Mesenchymal stem cell (in vitro differentiated cells and primary cell): ENCODE measurements at regions not wholly inside any gene's neighbourhood (a gene's known extent, or its start where the extent isn't known, plus 50 kb on each side); places are given as distances from the start of the nearest gene placed in this dataset.

Source experiments
- DNase-seq: peaks from one replicate; pipeline ENCODE4 v3.0.0-alpha.2; 2013
- H2AFZ ChIP-seq: one replicate; pipeline ENCODE4 v1.6.1; 2013; ENCODE audit warnings: low read depth, mild to moderate bottlenecking, control low read depth, inconsistent platforms, low read length, moderate library complexity
- H2AK5ac ChIP-seq: 2 replicates; pipeline ENCODE4 v1.6.1; 2013; ENCODE audit warnings: low read length, moderate library complexity, mild to moderate bottlenecking, inconsistent platforms; ENCODE audit not compliant: severe bottlenecking
- H2BK120ac ChIP-seq: one replicate; pipeline ENCODE4 v1.6.1; 2013; ENCODE audit warnings: low read depth, mild to moderate bottlenecking, inconsistent platforms, low read length, moderate library complexity
- H2BK12ac ChIP-seq, 2 experiments: one replicate each; pipeline ENCODE4 v1.6.1; 2013; ENCODE audit warnings: inconsistent platforms in 2 of 2, low read length in 2 of 2, mild to moderate bottlenecking in 2 of 2, moderate library complexity in 2 of 2, control low read depth in 1 of 2
- H2BK15ac ChIP-seq: one replicate; pipeline ENCODE4 v1.6.1; 2013; ENCODE audit warnings: mild to moderate bottlenecking, low read depth, inconsistent platforms; ENCODE audit not compliant: poor library complexity, severe bottlenecking
- H2BK5ac ChIP-seq: 2 replicates; pipeline ENCODE4 v1.6.1; 2013; ENCODE audit warnings: low read depth, mild to moderate bottlenecking, low read length, control low read depth, inconsistent platforms; ENCODE audit not compliant: poor library complexity, severe bottlenecking
- H3K14ac ChIP-seq, 2 experiments: one replicate each; pipeline ENCODE4 v1.6.1; 2013; ENCODE audit warnings: inconsistent platforms in 2 of 2, low read length in 2 of 2, control low read depth in 1 of 2, mild to moderate bottlenecking in 1 of 2, moderate library complexity in 1 of 2
- H3K18ac ChIP-seq, 2 experiments: one replicate each; pipeline ENCODE4 v1.6.1; 2013; ENCODE audit warnings: inconsistent platforms in 2 of 2, low read length in 2 of 2, control low read depth in 1 of 2, low read depth in 1 of 2, mild to moderate bottlenecking in 1 of 2
- H3K23ac ChIP-seq, 2 experiments: one replicate each; pipeline ENCODE4 v1.6.1; 2013; ENCODE audit warnings: inconsistent platforms in 2 of 2, low read length in 2 of 2, mild to moderate bottlenecking in 2 of 2, moderate library complexity in 2 of 2, control low read depth in 1 of 2
- H3K27ac ChIP-seq: 2 replicates; pipeline ENCODE4 v1.5.1; 2013; ENCODE audit warnings: mild to moderate bottlenecking, moderate library complexity, low read length, control low read depth, inconsistent platforms; ENCODE audit not compliant: poor library complexity, severe bottlenecking
- H3K27me3 ChIP-seq, 2 experiments: 2 replicates each; pipeline versions ENCODE4 v1.6.1 to v1.7.0; 2013; ENCODE audit warnings: low read length in 2 of 2, mild to moderate bottlenecking in 2 of 2, moderate library complexity in 2 of 2, control low read depth in 1 of 2, inconsistent platforms in 1 of 2; ENCODE audit not compliant: control insufficient read depth in 1 of 2, insufficient read depth in 1 of 2
- H3K36me3 ChIP-seq, 2 experiments: 2 replicates each; pipeline versions ENCODE4 v1.6.1 to v1.7.0; 2013; ENCODE audit warnings: low read length in 2 of 2, control low read depth in 1 of 2, inconsistent platforms in 1 of 2, low read depth in 1 of 2, mild to moderate bottlenecking in 1 of 2; ENCODE audit not compliant: insufficient read depth in 2 of 2, control insufficient read depth in 1 of 2
- H3K4ac ChIP-seq, 2 experiments: one replicate each; pipeline ENCODE4 v1.6.1; 2013; ENCODE audit warnings: inconsistent platforms in 2 of 2, low read length in 2 of 2, mild to moderate bottlenecking in 2 of 2, moderate library complexity in 2 of 2, control low read depth in 1 of 2, low read depth in 1 of 2
- H3K4me1 ChIP-seq: 2 replicates; pipeline ENCODE4 v1.6.1; 2013; ENCODE audit warnings: low read depth, low read length, control low read depth; ENCODE audit not compliant: control insufficient read depth, insufficient read depth
- H3K4me2 ChIP-seq: 2 replicates; pipeline ENCODE4 v1.6.1; 2013; ENCODE audit warnings: low read length, mild to moderate bottlenecking, inconsistent platforms; ENCODE audit not compliant: poor library complexity, severe bottlenecking
- H3K4me3 ChIP-seq, 2 experiments: 2 replicates each; pipeline versions ENCODE4 v1.5.1 to v1.7.0; 2013; ENCODE audit warnings: low read length in 2 of 2, mild to moderate bottlenecking in 2 of 2, control low read depth in 1 of 2, low read depth in 1 of 2; ENCODE audit not compliant: insufficient read depth in 1 of 2
- H3K79me1 ChIP-seq: replicated peaks from 2 replicates; pipeline ENCODE4 v1.6.1; 2013; ENCODE audit warnings: mild to moderate bottlenecking, control low read depth, low read length, inconsistent platforms; ENCODE audit not compliant: poor library complexity, severe bottlenecking
- H3K9ac ChIP-seq: 2 replicates; pipeline ENCODE4 v1.7.0; 2013; ENCODE audit warnings: mild to moderate bottlenecking, low read length, moderate library complexity
- H3K9me3 ChIP-seq: 2 replicates; pipeline ENCODE4 v1.7.0; 2013; ENCODE audit warnings: mild to moderate bottlenecking, low read length; ENCODE audit not compliant: control insufficient read depth
- H4K8ac ChIP-seq: one replicate; pipeline ENCODE4 v1.6.1; 2013; ENCODE audit warnings: inconsistent platforms, mild to moderate bottlenecking, low read length, moderate library complexity
- H4K91ac ChIP-seq: one replicate; pipeline ENCODE4 v1.6.1; 2013; ENCODE audit warnings: mild to moderate bottlenecking, low read length, inconsistent platforms
- WGBS: methylation state at CpG from one replicate; pipeline ENCODE4 v1.1.7; 2013; ENCODE audit warnings: mixed read lengths; 5-methylcytosine and 5-hydroxymethylcytosine counted together

- Histone ChIP-seq H3K4me1 (peaks cover 2% of the 10 kb centered on the region), H2BK12ac (no peak overlapping the region), H3K4me2 (no peak overlapping the region), H3K9ac (no peak overlapping the region), H3K14ac (peak overlapping the region in 1 of 2 experiments; percentile 18), H4K91ac (no peak overlapping the region), H2AFZ (no peak overlapping the region), H2BK5ac (no peak overlapping the region), H3K9me3 (no peaks in the 10 kb centered on the region), H3K27me3 (no peaks in the 10 kb centered on the region), H2BK120ac (no peak overlapping the region), H3K4me3 (no peak overlapping the region), H3K36me3 (no peaks in the 10 kb centered on the region), H3K18ac (no peak overlapping the region), H2BK15ac (no peak overlapping the region), H3K79me1 (no peaks in the 10 kb centered on the region), H2AK5ac (no peak overlapping the region), H3K23ac (no peak overlapping the region), H4K8ac (no peak overlapping the region), H3K4ac (no peak overlapping the region), H3K27ac (no peak overlapping the region)
- WGBS: 78% methylated on average over 10 of the region's 10 CpGs
- DNase-seq: no peak
Measured at GRCh38 chr10:10295537-10295936, 722.1 kb upstream of the CELF2 start.

- Histone ChIP-seq H2BK120ac (no peak overlapping the region), H2BK15ac (no peak overlapping the region), H3K18ac (no peak overlapping the region), H3K4me3 (no peak overlapping the region), H3K9me3 (no peaks in the 10 kb centered on the region), H3K14ac (no peak overlapping the region), H2AFZ (no peak overlapping the region), H3K36me3 (no peaks in the 10 kb centered on the region), H2AK5ac (no peak overlapping the region), H3K4me1 (no peaks in the 10 kb centered on the region), H4K8ac (no peak overlapping the region), H3K23ac (no peak overlapping the region), H2BK12ac (no peak overlapping the region), H4K91ac (no peak overlapping the region), H3K27ac (no peak overlapping the region), H3K9ac (no peak overlapping the region), H3K27me3 (no peaks in the 10 kb centered on the region), H3K4me2 (no peak overlapping the region), H3K79me1 (no peaks in the 10 kb centered on the region), H2BK5ac (no peak overlapping the region), H3K4ac (no peak overlapping the region)
- 80% methylated on average over 2 of the region's 3 CpGs for WGBS
- DNase-seq: no peak
Measured at GRCh38 chr10:10302689-10303088, 715.0 kb upstream of the CELF2 start.

- Histone ChIP-seq H3K9me3 (no peaks in the 10 kb centered on the region), H3K27me3 (no peaks in the 10 kb centered on the region), H3K27ac (no peak overlapping the region), H2AK5ac (no peak overlapping the region), H3K4me1 (no peaks in the 10 kb centered on the region), H3K4ac (no peak overlapping the region), H3K18ac (no peak overlapping the region), H3K79me1 (no peaks in the 10 kb centered on the region), H3K4me3 (no peak overlapping the region), H4K8ac (no peak overlapping the region), H3K14ac (no peak overlapping the region), H4K91ac (no peak overlapping the region), H2AFZ (no peak overlapping the region), H2BK15ac (peak overlapping the region; percentile 2), H3K4me2 (peak overlapping the region; percentile 17), H3K9ac (no peak overlapping the region), H2BK12ac (peak overlapping the region in 1 of 2 experiments; percentile 24), H3K36me3 (no peaks in the 10 kb centered on the region), H2BK5ac (no peak overlapping the region), H3K23ac (no peak overlapping the region), H2BK120ac (no peak overlapping the region)
- 86% methylated on average over 4 of the region's 5 CpGs for WGBS
- no peak for DNase-seq
Measured at GRCh38 chr10:10307036-10307435, 710.6 kb upstream of the CELF2 start.

GRCh38 chr10:10307551-10307950, 710.1 kb upstream of the CELF2 start:
- H3K18ac ChIP-seq: no peak overlapping the region
- no peak overlapping the region for H2BK15ac ChIP-seq
- H2BK120ac ChIP-seq: no peak overlapping the region
- no peak overlapping the region for H2BK12ac ChIP-seq
- H3K4me3 ChIP-seq: no peak overlapping the region
- no peak overlapping the region for H4K91ac ChIP-seq
- no peak overlapping the region for H4K8ac ChIP-seq
- no peak overlapping the region for H3K9ac ChIP-seq
- no peaks in the 10 kb centered on the region for H3K36me3 ChIP-seq
- no peaks in the 10 kb centered on the region for H3K27me3 ChIP-seq
- no peaks in the 10 kb centered on the region for H3K9me3 ChIP-seq
- no peak overlapping the region for H3K14ac ChIP-seq
- H3K4ac ChIP-seq: no peak overlapping the region
- no peaks in the 10 kb centered on the region for H3K4me1 ChIP-seq
- no peaks in the 10 kb centered on the region for H3K79me1 ChIP-seq
- H2AFZ ChIP-seq: no peak overlapping the region
- H2BK5ac ChIP-seq: no peak overlapping the region
- no peak overlapping the region for H3K23ac ChIP-seq
- WGBS: 80% methylated on average over 3 of the region's 3 CpGs
- H3K27ac ChIP-seq: no peak overlapping the region
- H3K4me2 ChIP-seq: no peak overlapping the region
- no peak overlapping the region for H2AK5ac ChIP-seq
- DNase-seq: no peak
